NT2/D1 (cell line): ENCODE measurements at regions not wholly inside any gene's neighbourhood (a gene's known extent, or its start where the extent isn't known, plus 50 kb on each side); places are given as distances from the start of the nearest gene placed in this dataset.
"Not testable (repeated sequence)": the region's sequence is repeated elsewhere in the genome, so short reads cannot be mapped to it uniquely, and the experiment has no call there.

ENCODE experiments used
- DNase-seq: peaks from one replicate; pipeline ENCODE4 v3.0.0-alpha.2; 2011; ENCODE audit warnings: low read depth, low spot score
- H3K27me3 ChIP-seq: 2 replicates; pipeline ENCODE4 v1.6.0; 2011; ENCODE audit warnings: mild to moderate bottlenecking; ENCODE audit not compliant: insufficient read length, insufficient read depth
- H3K36me3 ChIP-seq: 2 replicates; pipeline ENCODE4 v1.6.1; 2011; ENCODE audit warnings: mild to moderate bottlenecking, low read length, mixed read lengths; ENCODE audit not compliant: insufficient read depth, insufficient read length
- H3K4me1 ChIP-seq: 2 replicates; pipeline ENCODE4 v1.5.1; 2011; ENCODE audit not compliant: insufficient read depth, insufficient read length
- H3K4me3 ChIP-seq: 2 replicates; pipeline ENCODE4 v1.5.1; 2011; ENCODE audit warnings: low read depth; ENCODE audit not compliant: insufficient read length
- H3K9ac ChIP-seq: 2 replicates; pipeline ENCODE4 v1.6.0; 2011; ENCODE audit warnings: low read depth; ENCODE audit not compliant: insufficient read length
- H3K9me3 ChIP-seq: 2 replicates; pipeline ENCODE4 v1.5.1; 2011; ENCODE audit warnings: mild to moderate bottlenecking, low read length; ENCODE audit not compliant: insufficient read depth
- SUZ12 ChIP-seq: IDR thresholded peaks from 2 replicates; pipeline ENCODE4 v1.6.1; 2011; ENCODE audit not compliant: insufficient read length, insufficient read depth; ENCODE audit errors: extremely low read depth
- YY1 ChIP-seq: IDR thresholded peaks from 2 replicates; pipeline ENCODE4 v1.6.1; 2011; ENCODE audit not compliant: insufficient read length, insufficient read depth
- ZNF274 ChIP-seq: IDR thresholded peaks from 2 replicates; pipeline ENCODE4 v1.6.1; 2011; ENCODE audit warnings: mild to moderate bottlenecking, low read depth, low read length

DNA sequence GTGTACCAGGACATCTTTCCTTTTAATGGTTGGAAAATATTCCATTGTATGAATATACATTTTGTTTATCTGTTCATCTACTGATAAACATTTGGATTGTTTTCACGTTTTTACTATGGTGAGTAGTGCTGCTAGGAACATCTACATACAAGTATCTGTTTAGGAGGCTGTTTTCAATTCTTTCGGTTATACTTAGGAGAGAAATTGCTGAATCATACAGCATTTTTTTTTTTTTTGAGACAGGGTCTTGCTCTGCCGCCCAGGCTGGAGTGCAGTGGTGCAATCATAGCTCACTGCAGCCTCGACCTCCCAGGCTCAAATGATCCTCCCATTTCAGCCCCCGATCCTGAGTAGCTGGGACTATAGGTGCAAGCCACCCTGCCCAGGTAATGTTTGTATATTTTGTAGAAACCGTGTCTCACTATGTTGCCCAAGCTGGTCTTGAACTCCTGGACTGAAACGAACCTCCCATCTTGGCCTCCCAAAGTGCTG, 122.9 kb downstream of the CRLF3 start:
- no peaks in the 10 kb centered on the region for H3K4me1 ChIP-seq
- no peaks in the 10 kb centered on the region for H3K27me3 ChIP-seq
- TF ChIP-seq SUZ12 (no peak), ZNF274 (no peak)
- H3K36me3 ChIP-seq, result no peaks in the 10 kb centered on the region
- H3K9ac ChIP-seq, result peak overlapping the region; percentile 57
- no peak overlapping the region for H3K4me3 ChIP-seq
- DNase-seq, result no peak
- no peaks in the 10 kb centered on the region for H3K9me3 ChIP-seq

DNA sequence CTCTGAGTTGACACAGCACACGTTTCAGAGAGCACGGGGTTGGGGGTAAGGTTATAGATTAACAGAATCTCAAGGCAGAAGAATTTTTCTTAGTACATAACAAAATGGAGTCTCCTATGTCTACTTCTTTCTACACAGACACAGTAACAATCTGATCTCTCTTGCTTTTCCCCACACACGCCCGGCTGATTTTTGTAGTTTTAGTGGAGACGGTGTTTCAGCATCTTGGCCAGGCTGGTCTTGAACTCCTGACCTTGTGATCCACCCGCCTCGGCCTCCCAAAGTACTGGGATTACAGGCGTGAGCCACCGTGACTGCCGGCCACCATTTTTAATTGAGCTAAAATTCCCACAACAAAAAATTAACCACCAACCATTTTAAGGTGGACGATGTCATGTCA, 123.7 kb downstream of the CRLF3 start:
- not testable (repeated sequence) for H3K27me3 ChIP-seq, H3K9me3 ChIP-seq, H3K4me1 ChIP-seq, H3K4me3 ChIP-seq, H3K36me3 ChIP-seq, DNase-seq
- peak overlapping the region; percentile 57 for H3K9ac ChIP-seq

- H3K9me3 ChIP-seq, H3K36me3 ChIP-seq, DNase-seq, H3K4me1 ChIP-seq, H3K4me3 ChIP-seq, H3K27me3 ChIP-seq: not testable (repeated sequence)
- peak overlapping the region; percentile 42 for H3K9ac ChIP-seq
These were observed 126.7 kb downstream of the CRLF3 start for GRCh38 chr17:30697619-30698460.

DNA sequence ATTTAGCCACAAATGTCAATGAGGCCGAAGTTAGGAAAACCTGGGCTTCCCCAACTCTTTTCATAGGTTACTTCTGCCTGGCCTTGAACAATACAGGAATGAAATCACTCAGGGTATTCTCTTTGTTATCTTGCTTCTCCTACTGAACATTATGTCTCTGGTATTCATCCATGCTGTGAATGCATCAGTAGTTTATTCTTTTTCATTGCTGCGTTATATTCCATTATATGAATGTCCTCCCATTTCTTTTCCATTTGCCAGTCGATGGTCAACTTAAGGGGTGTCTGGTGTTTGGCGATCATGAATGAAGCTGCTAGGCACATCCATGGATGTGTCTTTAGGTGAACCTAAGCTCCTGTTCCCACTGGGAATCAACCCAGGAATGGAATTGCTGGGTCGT, 128.3 kb downstream of the CRLF3 start:
- no peaks in the 10 kb centered on the region for H3K9me3 ChIP-seq
- no peaks in the 10 kb centered on the region for H3K36me3 ChIP-seq
- H3K4me3 ChIP-seq, result no peak overlapping the region
- no peak for TF ChIP-seq ZNF274
- no peak for TF ChIP-seq YY1
- no peak for TF ChIP-seq SUZ12
- H3K27me3 ChIP-seq, result no peaks in the 10 kb centered on the region
- no peaks in the 10 kb centered on the region for H3K4me1 ChIP-seq
- DNase-seq, result no peak
- no peak overlapping the region for H3K9ac ChIP-seq

GRCh38 chr17:30695265-30695811, 129.2 kb downstream of the CRLF3 start:
- H3K27me3 ChIP-seq, H3K4me1 ChIP-seq, H3K36me3 ChIP-seq, H3K9me3 ChIP-seq, H3K4me3 ChIP-seq, H3K9ac ChIP-seq, DNase-seq: not testable (repeated sequence)

DNA sequence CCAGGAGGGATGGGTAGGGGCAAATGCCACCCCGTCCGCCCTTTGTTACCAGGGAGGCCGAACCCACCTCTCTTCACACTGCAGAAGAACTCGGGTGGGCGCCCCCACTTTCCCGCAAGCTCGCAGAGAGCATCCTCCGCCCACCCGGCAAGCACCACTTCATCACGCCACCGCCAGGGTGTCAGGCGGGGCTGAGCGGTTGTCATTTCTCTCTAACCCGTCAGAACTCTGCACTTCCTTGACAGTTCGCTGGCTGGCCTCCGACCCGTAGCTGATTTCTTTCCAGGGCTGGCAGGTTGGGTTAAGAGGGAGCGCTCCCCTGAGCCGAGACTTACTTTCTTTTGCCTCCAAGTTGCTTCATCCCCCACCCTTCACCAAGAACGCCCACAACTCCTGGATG, 130.7 kb downstream of the CRLF3 start:
- H3K4me1 ChIP-seq, H3K4me3 ChIP-seq, H3K9me3 ChIP-seq, H3K27me3 ChIP-seq, H3K36me3 ChIP-seq, DNase-seq, H3K9ac ChIP-seq: not testable (repeated sequence)

- not testable (repeated sequence) for H3K9ac ChIP-seq, H3K4me1 ChIP-seq, H3K36me3 ChIP-seq, H3K27me3 ChIP-seq, H3K4me3 ChIP-seq, DNase-seq, H3K9me3 ChIP-seq
These were observed 135.1 kb downstream of the CRLF3 start for GRCh38 chr17:30689266-30690000.

DNA sequence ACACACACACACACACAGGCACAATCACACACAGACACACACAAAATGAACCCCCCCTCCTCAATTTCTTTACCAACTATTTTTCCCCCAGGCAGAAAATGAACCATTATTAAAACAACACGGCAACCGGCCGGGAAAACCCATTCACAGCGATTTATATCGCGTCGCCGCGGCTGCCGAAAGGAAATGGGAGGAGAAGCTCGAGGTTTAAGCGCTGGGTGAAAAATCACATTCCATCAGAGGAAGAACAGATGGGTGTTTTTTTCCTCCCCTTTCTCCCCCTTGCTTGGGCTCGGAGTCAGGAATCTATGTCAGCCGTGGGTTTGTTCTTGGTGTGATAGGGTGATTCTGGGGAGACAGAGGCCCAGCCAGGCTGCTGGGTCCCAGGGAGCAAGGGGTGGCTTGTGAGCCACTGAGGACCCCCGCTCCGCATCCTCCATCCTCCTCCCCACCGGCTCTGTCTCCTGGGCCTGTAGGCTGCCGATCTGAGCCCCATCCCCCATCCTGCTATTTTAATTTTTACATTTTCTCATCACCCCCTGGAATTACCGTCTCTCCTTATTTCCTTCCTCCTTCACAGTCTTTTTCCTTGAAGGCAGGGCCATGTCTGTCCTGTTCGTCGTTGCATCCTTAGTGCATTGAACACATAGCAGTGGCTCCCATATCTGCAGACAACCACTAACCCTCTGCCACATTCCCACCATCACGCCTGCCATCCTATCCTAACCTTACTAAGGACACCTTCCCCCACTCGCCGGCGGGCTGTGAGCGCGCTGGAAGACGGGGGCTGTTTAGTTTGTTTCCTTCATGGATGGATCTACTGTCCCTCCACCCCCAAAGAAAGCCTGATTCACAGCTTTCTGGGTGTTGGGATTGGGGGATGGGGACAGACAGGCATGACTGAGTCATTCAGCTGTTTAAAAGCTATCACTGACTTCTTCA, 137.7 kb downstream of the CRLF3 start:
- not testable (repeated sequence) for H3K4me1 ChIP-seq, H3K36me3 ChIP-seq, DNase-seq, H3K27me3 ChIP-seq, H3K4me3 ChIP-seq, H3K9me3 ChIP-seq, H3K9ac ChIP-seq

GRCh38 chr17:30682280-30682679, 142.2 kb downstream of the CRLF3 start:
- DNase-seq, result not testable (repeated sequence)

DNA sequence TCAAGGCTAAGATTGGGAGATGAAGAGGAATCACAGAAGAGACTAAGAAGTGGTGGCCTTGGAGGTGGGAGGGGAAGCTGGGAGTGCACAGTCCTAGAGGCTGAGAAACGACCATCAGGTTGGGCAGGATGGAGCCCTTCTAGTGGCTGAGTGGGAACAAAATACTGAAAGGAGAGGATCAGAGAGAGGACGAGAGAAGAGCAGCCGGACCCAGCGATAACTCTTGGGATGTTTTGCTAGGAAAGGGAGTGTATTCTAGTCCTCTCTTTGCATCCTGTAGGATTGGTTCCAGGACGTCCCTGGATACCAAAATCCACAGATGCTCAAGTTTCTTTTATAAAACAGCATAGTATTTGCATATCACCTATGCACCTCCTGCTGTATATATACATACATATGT, 143.8 kb downstream of the CRLF3 start:
- H3K9me3 ChIP-seq, DNase-seq, H3K9ac ChIP-seq, H3K4me1 ChIP-seq, H3K27me3 ChIP-seq, H3K36me3 ChIP-seq, H3K4me3 ChIP-seq: not testable (repeated sequence)

More at GRCh38 chr17:30682280-30682679, 142.2 kb downstream of the CRLF3 start:
- H3K4me1 ChIP-seq, H3K27me3 ChIP-seq, H3K4me3 ChIP-seq, H3K9me3 ChIP-seq, H3K36me3 ChIP-seq, H3K9ac ChIP-seq: not testable (repeated sequence)
